OCI-LY3 (cell line): ENCODE measurements at regions not wholly inside any gene's neighbourhood (a gene's known extent, or its start where the extent isn't known, plus 50 kb on each side); places are given as distances from the start of the nearest gene placed in this dataset.

Source experiments
- H2AFZ ChIP-seq: fragments of 200-600, 300-600 bp; shearing (Covaris generic); 2 replicates; pipeline ENCODE4 v1.6.0; 2014; ENCODE audit warnings: antibody characterized with exemption, low read depth, low read length
- H3K27ac ChIP-seq: fragments of 200-600, 300-600 bp; sonication (generic); 2 replicates; pipeline ENCODE4 v1.5.1; 2014; ENCODE audit warnings: mild to moderate bottlenecking, low read length, moderate library complexity, mixed read lengths
- H3K27me3 ChIP-seq: fragments of 200-600, 300-600 bp; sonication (generic); 2 replicates; pipeline ENCODE4 v1.6.1; 2014; ENCODE audit warnings: low read depth, low read length, mixed read lengths
- H3K36me3 ChIP-seq: fragments of 200-600, 300-600 bp; sonication (generic); replicated peaks from 2 replicates; pipeline ENCODE3; 2014; ENCODE audit warnings: low read depth, low read length, mixed read lengths
- H3K4me1 ChIP-seq: fragments of 300-600, 200-600 bp; sonication (generic); 2 replicates; pipeline ENCODE4 v1.6.1; 2014; ENCODE audit warnings: low read length, mixed read lengths
- H3K4me2 ChIP-seq: fragments of 200-600, 300-600 bp; sonication (generic); 2 replicates; pipeline ENCODE4 v1.6.1; 2014; ENCODE audit warnings: low read length, mixed read lengths
- H3K4me3 ChIP-seq: fragments of 300-600, 200-600 bp; sonication (generic); 2 replicates; pipeline ENCODE4 v1.5.1; 2014; ENCODE audit warnings: antibody characterized with exemption, mild to moderate bottlenecking, low read length, moderate library complexity
- H3K79me2 ChIP-seq: fragments of 300-600, 200-600 bp; shearing (Covaris generic); 2 replicates; pipeline ENCODE4 v1.6.1; 2014; ENCODE audit warnings: mild to moderate bottlenecking, low read length, mixed read lengths
- H3K9ac ChIP-seq: fragments of 300-600, 200-600 bp; shearing (Covaris generic); 2 replicates; pipeline ENCODE4 v1.6.0; 2014; ENCODE audit warnings: mild to moderate bottlenecking, low read length, moderate library complexity
- H3K9me3 ChIP-seq: fragments of 200-600, 300-600 bp; shearing (Covaris generic); 2 replicates; pipeline ENCODE4 v1.6.1; 2014; ENCODE audit warnings: low read length, mixed read lengths; ENCODE audit not compliant: insufficient read depth
- H4K20me1 ChIP-seq: fragments of 200-600, 300-600 bp; sonication (generic); 2 replicates; pipeline ENCODE4 v1.6.1; 2016; ENCODE audit warnings: low read length, mixed read lengths; ENCODE audit not compliant: insufficient read depth
- EZH2phosphoT487 ChIP-seq: fragments of 200-600 bp; shearing (Covaris generic); IDR thresholded peaks from 2 replicates; pipeline ENCODE4 v1.6.1; 2018; ENCODE audit warnings: antibody characterized with exemption, mixed run types, low read depth
- TF ChIP-seq, protein P1 (sequence below): fragments of 200-600, 300-600 bp; sonication (generic); IDR thresholded peaks from 2 replicates; pipeline ENCODE4 v1.5.1; 2014; ENCODE audit warnings: antibody characterized with exemption, low read length, low read depth

DNA sequence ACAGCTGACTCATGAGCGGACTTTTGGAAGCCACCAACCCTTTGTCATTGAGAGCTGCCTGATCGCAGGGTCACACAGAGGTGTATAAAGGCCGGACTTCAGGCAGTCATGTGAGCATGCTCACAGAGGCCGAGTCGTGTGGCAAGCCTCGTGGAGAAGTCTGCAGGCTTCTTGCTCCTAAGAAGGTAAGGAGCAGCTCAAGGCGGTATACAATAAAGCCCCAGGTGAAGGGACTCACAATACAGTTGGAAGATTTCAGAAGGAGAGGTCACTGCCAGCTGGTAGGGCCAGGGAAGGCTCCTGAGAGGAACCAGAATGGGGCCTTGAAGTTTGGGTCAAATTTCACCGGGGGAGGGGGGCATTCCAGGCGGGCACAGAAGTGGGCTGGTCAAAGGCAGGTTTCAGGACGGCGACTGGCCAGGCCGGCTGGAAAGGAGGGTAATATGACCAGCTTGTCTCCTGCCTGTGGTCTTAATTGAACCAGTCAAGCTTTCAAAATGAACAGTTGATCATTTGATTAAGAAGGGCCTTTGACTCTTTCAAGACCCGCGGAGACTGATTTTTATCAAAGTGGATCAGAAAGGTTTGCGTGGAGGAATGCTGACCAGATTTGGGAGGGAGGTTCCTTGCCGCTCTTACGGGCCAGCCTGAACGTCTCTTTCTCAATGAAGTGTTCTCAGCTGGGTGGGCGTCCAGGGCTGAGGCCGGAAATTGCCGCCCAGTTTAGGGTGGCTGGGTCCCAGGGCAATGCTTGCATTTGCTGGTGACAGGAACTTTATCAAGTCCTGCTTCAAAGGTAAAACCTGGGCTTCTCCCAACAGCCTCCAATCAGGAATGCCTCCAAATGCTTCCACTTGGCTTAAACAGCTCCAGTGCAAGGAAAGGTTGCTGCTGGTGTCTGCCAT is 178.6 kb downstream of the EMX2 start:
- Histone ChIP-seq H3K4me1 (no peaks in the 10 kb centered on the region), H3K4me3 (no peak overlapping the region), H3K27me3 (no peaks in the 10 kb centered on the region), H2AFZ (no peak overlapping the region), H3K4me2 (no peak overlapping the region), H3K9ac (no peak overlapping the region), H3K9me3 (no peaks in the 10 kb centered on the region), H3K79me2 (no peaks in the 10 kb centered on the region), H4K20me1 (no peaks in the 10 kb centered on the region), H3K27ac (no peak overlapping the region), H3K36me3 (no peaks in the 10 kb centered on the region)
- TF ChIP-seq EZH2phosphoT487 = no peak
- TF ChIP-seq, protein P1, sequence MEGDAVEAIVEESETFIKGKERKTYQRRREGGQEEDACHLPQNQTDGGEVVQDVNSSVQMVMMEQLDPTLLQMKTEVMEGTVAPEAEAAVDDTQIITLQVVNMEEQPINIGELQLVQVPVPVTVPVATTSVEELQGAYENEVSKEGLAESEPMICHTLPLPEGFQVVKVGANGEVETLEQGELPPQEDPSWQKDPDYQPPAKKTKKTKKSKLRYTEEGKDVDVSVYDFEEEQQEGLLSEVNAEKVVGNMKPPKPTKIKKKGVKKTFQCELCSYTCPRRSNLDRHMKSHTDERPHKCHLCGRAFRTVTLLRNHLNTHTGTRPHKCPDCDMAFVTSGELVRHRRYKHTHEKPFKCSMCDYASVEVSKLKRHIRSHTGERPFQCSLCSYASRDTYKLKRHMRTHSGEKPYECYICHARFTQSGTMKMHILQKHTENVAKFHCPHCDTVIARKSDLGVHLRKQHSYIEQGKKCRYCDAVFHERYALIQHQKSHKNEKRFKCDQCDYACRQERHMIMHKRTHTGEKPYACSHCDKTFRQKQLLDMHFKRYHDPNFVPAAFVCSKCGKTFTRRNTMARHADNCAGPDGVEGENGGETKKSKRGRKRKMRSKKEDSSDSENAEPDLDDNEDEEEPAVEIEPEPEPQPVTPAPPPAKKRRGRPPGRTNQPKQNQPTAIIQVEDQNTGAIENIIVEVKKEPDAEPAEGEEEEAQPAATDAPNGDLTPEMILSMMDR = no peak

DNA sequence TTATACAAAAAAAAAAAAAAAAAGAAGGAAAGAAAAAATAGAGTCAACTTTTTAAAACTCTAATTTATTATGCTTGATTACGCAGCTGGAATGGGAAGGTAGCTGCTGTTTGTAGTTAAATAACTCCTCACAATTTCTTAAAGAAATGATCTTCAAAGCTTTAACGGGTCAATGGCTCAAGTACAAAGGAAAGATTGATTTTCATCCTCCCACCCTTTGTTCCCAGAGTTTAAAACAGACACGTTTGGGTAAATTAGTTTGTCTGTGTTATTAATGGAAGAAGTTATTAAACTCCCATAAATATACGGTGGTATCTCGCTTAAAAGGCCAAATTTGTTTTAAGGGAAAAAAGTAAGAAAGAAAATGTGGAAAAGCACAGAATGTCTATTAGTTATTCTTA is 179.3 kb downstream of the EMX2 start:
- no peaks in the 10 kb centered on the region for H3K4me1 ChIP-seq
- H3K79me2 ChIP-seq = no peaks in the 10 kb centered on the region
- no peaks in the 10 kb centered on the region for H3K27me3 ChIP-seq
- no peaks in the 10 kb centered on the region for H4K20me1 ChIP-seq
- no peak overlapping the region for H2AFZ ChIP-seq
- H3K36me3 ChIP-seq = no peaks in the 10 kb centered on the region
- H3K9ac ChIP-seq = no peak overlapping the region
- H3K4me2 ChIP-seq = no peak overlapping the region
- no peak overlapping the region for H3K4me3 ChIP-seq
- no peak overlapping the region for H3K27ac ChIP-seq
- TF ChIP-seq EZH2phosphoT487 = no peak
- TF ChIP-seq, protein P1 = no peak
- no peaks in the 10 kb centered on the region for H3K9me3 ChIP-seq

DNA sequence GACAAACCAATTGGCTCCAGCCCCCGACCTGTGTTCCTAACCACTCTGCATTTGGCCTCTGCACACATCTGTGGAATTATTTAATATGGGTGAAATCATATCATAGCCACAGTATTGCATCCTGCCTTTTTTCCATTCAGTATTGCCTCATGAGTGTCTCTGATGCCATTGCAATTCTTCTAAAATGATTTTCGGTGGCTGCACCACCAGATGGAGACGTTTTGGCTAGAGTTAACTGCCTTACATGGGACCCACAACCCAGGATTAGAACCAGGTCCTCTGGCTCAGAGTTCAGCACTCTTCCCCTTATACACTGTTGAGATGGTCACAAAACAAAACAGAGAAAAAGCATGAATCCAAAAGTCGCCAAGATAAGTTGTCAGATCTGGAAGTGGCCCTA is 180.8 kb downstream of the EMX2 start:
- H2AFZ ChIP-seq = no peak overlapping the region
- no peak overlapping the region for H3K9ac ChIP-seq
- no peak overlapping the region for H3K4me3 ChIP-seq
- no peaks in the 10 kb centered on the region for H3K79me2 ChIP-seq
- no peaks in the 10 kb centered on the region for H3K27me3 ChIP-seq
- H3K27ac ChIP-seq = no peak overlapping the region
- TF ChIP-seq, protein P1 = no peak
- TF ChIP-seq EZH2phosphoT487 = no peak
- H3K9me3 ChIP-seq = no peaks in the 10 kb centered on the region
- no peaks in the 10 kb centered on the region for H4K20me1 ChIP-seq
- no peak overlapping the region for H3K4me2 ChIP-seq
- H3K36me3 ChIP-seq = no peaks in the 10 kb centered on the region
- no peaks in the 10 kb centered on the region for H3K4me1 ChIP-seq

DNA sequence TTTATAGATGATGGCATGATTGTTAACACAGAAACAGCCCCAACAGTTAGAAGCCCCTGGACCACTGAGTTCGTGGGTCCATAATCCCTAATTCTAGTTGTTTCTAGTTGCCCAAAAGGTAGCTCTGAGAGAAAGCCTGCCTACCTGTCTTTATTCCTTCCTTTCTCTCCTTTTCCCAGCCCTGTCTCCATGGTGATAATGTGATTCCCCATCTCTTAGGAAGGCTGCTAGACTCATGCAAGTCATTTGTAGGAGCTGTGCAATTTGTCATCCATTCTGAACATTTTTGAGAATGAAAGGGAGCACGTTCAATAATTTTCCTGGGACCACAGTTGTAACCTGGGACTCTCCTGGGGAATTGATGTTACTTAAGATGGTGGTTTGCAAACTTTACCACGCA is 183.4 kb downstream of the EMX2 start:
- Histone ChIP-seq H3K36me3 (no peaks in the 10 kb centered on the region), H3K4me3 (no peak overlapping the region), H4K20me1 (no peaks in the 10 kb centered on the region), H3K27me3 (no peaks in the 10 kb centered on the region), H3K9me3 (no peaks in the 10 kb centered on the region), H2AFZ (no peak overlapping the region), H3K4me2 (no peak overlapping the region), H3K27ac (no peak overlapping the region), H3K4me1 (no peaks in the 10 kb centered on the region), H3K79me2 (no peaks in the 10 kb centered on the region), H3K9ac (no peak overlapping the region)
- TF ChIP-seq, protein P1 = no peak
- no peak for TF ChIP-seq EZH2phosphoT487
